ENCODE measurements at regions not wholly inside any gene's neighbourhood (a gene's known extent, or its start where the extent isn't known, plus 50 kb on each side); places are given as distances from the start of the nearest gene placed in this dataset.

DNA sequence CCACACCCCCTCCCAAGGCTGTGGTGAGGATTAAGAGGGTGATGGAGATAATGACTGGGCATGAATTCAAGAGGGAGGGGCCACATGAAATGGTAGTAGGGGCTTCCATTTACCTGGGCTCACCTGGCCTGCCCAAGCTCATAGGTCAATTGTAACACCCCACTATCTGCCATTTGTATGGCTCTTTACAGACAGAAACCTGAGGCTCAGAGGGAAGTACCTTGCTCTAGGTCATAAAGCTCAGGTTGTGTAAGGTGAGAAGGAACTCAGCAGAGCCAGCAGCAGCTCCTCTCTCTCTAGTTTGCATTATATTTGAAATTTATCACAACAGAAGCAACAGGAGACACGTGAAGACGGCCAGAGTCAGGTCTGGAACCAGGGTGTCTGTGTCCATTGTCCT, 133.4 kb upstream of the ALDH1B1 start:
- TF ChIP-seq POLR2AphosphoS5 (IDR thresholded peaks at IDR 0.05) (no peak), POLR2A (IDR thresholded peaks at IDR 0.05) (no peak)
- TF ChIP-seq, protein P1, sequence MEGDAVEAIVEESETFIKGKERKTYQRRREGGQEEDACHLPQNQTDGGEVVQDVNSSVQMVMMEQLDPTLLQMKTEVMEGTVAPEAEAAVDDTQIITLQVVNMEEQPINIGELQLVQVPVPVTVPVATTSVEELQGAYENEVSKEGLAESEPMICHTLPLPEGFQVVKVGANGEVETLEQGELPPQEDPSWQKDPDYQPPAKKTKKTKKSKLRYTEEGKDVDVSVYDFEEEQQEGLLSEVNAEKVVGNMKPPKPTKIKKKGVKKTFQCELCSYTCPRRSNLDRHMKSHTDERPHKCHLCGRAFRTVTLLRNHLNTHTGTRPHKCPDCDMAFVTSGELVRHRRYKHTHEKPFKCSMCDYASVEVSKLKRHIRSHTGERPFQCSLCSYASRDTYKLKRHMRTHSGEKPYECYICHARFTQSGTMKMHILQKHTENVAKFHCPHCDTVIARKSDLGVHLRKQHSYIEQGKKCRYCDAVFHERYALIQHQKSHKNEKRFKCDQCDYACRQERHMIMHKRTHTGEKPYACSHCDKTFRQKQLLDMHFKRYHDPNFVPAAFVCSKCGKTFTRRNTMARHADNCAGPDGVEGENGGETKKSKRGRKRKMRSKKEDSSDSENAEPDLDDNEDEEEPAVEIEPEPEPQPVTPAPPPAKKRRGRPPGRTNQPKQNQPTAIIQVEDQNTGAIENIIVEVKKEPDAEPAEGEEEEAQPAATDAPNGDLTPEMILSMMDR (IDR thresholded peaks at IDR 0.05 in 8 of 11, conservative IDR thresholded peaks at IDR 0.05 in 3 of 11): no peak

Measured in spleen (tissue), 7 donors.